HG02943 (cell line): ENCODE measurements at regions not wholly inside any gene's neighbourhood (a gene's known extent, or its start where the extent isn't known, plus 50 kb on each side); places are given as distances from the start of the nearest gene placed in this dataset.
"Not testable (repeated sequence)": the region's sequence is repeated elsewhere in the genome, so short reads cannot be mapped to it uniquely, and the experiment has no call there.

Source experiments
- ATAC-seq: cut with Tn5 transposase; IDR thresholded peaks from one replicate; pipeline ENCODE4 v1.9.1; 2021; ENCODE audit warnings: mild to moderate bottlenecking, low read depth, moderate library complexity; ENCODE audit not compliant: unreplicated experiment

- ATAC-seq, result no peak
These were observed 387.5 kb downstream of the RPS24 start for GRCh38 chr10:78420946-78421735.

GRCh38 chr10:78424050-78424449, 390.4 kb downstream of the RPS24 start:
- not testable (repeated sequence) for ATAC-seq

GRCh38 chr10:78424723-78425122, 391.1 kb downstream of the RPS24 start:
- no peak for ATAC-seq

GRCh38 chr10:78426181-78426580, 392.5 kb downstream of the RPS24 start:
- ATAC-seq, result no peak

- ATAC-seq, result no peak
These were observed 393.9 kb downstream of the RPS24 start for GRCh38 chr10:78427497-78428031.

DNA sequence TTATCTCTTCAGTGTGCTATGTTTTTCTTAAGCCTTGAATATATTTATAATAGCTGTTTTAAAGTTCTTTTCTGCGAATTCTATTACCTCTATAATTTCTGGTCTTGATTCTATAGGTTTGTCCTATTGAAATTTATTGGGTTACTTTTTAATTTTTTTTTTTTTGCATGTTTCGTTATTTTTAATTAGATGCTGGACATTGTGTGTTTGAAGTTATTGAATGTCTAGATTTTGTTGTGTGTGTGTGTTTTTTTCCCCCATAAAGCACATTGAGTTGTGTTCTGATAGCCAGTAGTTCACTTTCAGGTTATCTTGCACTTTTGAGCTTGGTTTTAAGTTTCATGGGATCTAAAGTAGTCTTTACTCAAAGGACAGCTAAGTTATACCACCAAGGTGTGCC, 394.9 kb downstream of the RPS24 start:
- ATAC-seq, result no peak

GRCh38 chr10:78429984-78430383, 396.3 kb downstream of the RPS24 start:
- no peak for ATAC-seq

GRCh38 chr10:78432583-78432982, 398.9 kb downstream of the RPS24 start:
- no peak for ATAC-seq

GRCh38 chr10:78433076-78433595, 399.5 kb downstream of the RPS24 start:
- ATAC-seq, result no peak

- no peak for ATAC-seq
These were observed 400.3 kb downstream of the RPS24 start for GRCh38 chr10:78433766-78434535.

DNA sequence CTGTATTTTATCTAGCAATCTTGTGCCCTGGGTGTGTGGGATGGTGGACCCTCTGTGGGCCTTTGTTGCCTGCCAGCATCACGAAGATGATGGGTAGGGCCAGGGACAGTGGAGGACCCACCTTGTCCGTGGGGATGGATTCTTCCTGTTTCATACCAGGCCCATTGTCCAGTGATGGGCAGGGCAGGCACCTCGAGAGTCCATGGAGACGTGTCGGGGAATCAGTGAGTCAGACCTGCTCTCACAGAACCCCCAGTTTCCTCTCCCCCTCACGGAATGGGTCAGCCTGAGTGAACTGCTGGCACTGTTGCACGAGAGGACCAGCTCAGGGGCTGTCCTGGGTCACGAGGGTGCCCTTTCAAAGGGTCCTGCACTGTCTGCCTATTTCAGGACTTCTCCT, 401.2 kb downstream of the RPS24 start:
- no peak for ATAC-seq

GRCh38 chr10:78435484-78436221, 402.0 kb downstream of the RPS24 start:
- ATAC-seq, result no peak

GRCh38 chr10:78436222-78436573, 402.5 kb downstream of the RPS24 start:
- no peak for ATAC-seq

GRCh38 chr10:78436706-78437406, 403.2 kb downstream of the RPS24 start:
- no peak for ATAC-seq

GRCh38 chr10:78437407-78437768, 403.7 kb downstream of the RPS24 start:
- no peak for ATAC-seq

GRCh38 chr10:78437998-78438906, 404.6 kb downstream of the RPS24 start:
- ATAC-seq, result no peak

DNA sequence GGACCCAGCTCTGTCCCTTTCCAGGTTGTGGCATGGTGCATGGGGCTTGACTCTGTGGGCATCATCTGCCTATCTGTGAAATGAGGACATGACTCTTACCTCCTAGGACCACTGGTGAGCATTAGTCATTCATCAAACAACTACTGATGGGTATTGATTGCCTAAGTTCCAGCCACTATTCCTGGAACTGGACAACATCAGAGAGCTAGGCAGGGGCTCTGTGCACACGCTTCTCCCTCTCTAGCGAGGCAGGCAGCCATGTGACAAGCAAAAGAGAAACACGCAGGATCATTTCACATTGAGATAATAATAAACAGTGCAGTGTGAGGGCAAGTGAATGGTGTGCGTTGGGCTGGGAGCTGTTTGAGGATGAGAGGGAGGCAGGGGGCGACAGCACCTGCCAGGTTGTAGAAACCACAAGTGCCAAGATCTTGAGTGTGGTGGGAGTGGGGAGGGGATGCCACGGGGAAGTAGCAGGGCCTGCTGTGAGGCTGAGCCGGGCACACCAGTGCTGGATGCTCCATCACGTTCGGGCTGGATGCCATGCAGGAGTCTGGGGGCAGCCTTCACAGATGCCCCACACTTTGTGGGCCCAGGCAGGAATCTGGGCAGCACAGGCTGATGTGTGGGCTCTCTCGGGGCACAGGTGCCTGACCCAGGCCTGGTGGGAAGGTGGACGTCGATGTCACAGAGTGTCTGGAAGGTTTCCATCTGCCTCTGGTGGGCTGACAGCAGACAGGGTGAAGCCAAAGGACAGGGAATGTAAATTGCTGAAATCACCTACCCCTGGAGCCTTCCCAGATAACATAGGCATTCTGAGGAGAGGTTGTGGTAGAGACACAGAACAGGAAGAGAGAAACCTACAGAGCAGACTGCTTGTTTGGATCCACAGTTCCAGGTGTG, 405.5 kb downstream of the RPS24 start:
- no peak for ATAC-seq

DNA sequence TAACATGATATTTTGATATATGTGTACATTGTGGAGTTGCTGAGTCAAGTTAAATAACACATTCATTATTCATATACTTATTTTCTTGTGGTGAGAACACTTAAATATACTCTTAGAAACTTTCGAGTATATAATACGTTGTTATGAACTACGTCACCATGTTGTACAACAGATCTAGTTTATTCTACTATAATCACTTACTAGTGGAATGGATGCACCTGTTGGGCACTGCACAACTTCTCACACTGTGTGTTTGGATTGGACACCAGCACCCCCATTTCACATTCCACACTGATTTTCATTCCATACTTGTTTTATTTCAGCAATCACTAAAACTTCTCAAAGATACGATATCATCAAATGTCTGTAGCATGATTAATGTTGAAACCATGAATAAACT, 407.3 kb downstream of the RPS24 start:
- no peak for ATAC-seq
